HG03432 (cell line): ENCODE measurements at regions not wholly inside any gene's neighbourhood (a gene's known extent, or its start where the extent isn't known, plus 50 kb on each side); places are given as distances from the start of the nearest gene placed in this dataset.
"Not testable (repeated sequence)": the region's sequence is repeated elsewhere in the genome, so short reads cannot be mapped to it uniquely, and the experiment has no call there.

Experiments used
- ATAC-seq: cut with Tn5 transposase; IDR thresholded peaks from one replicate; pipeline ENCODE4 v1.9.1; 2021; ENCODE audit warnings: mild to moderate bottlenecking, moderate library complexity; ENCODE audit not compliant: unreplicated experiment

- ATAC-seq, result not testable (repeated sequence)
Measured at GRCh38 chr1:30438274-30438673, 285.1 kb downstream of the MATN1 start.

DNA sequence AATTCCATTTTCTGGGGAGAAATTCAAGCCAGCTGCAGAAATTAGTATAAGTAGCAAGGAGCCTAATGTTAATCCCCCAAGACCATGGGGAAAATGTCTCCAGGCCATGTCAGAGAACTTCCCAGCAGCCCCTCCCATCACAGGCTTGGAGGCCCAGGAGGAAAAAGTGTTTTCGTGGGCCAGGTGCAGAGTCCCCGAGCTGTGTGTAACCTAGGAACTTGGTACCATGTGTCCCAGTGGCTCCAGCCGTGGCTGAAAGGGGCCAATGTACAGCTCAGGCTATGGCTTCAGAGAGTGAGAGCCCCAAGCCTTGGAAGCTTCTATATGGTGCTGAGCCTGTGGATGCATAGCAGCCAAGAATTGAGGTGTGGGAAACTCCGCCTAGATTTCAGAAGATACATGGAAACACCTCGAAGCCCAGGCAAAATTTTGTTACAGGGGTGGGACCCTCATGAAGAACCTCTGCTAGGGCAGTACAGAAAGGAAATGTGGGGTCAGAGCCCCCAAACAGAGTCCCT lies 286.3 kb downstream of the MATN1 start:
- no peak for ATAC-seq

- ATAC-seq, result no peak
Measured at GRCh38 chr1:30427545-30427944, 295.8 kb downstream of the MATN1 start.

- no peak for ATAC-seq
Measured at GRCh38 chr1:30425046-30425445, 298.3 kb downstream of the MATN1 start.

GRCh38 chr1:30423570-30423969 lies 299.8 kb downstream of the MATN1 start:
- ATAC-seq, result no peak

DNA sequence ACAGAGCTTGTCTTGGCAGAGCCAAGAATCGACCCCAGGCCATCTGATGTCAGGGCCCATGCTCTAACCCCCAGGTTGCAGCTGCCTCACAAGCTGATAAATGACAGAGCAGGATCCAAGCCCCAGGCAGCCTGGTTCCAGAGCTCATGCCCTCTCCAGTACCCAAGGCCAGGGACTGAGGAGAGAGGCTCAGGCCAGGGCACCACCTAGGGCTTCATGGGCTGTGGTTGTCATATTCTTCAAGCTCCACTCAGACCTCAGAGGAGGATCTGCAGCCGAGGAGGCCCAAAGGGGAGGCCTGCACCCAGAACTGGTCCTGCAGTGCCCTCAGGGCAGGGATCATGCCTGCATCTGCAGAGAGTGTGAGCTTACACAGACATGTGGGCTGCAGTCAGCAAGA lies 301.1 kb downstream of the MATN1 start:
- no peak for ATAC-seq

- ATAC-seq, result no peak
Measured at GRCh38 chr1:30420519-30421050, 302.8 kb downstream of the MATN1 start.

- ATAC-seq, result no peak
Measured at GRCh38 chr1:30419831-30420230, 303.6 kb downstream of the MATN1 start.

GRCh38 chr1:30418939-30419720 lies 304.3 kb downstream of the MATN1 start:
- no peak for ATAC-seq

GRCh38 chr1:30418061-30418938 lies 305.1 kb downstream of the MATN1 start:
- ATAC-seq, result no peak

GRCh38 chr1:30417701-30418046 lies 305.7 kb downstream of the MATN1 start:
- ATAC-seq, result no peak

DNA sequence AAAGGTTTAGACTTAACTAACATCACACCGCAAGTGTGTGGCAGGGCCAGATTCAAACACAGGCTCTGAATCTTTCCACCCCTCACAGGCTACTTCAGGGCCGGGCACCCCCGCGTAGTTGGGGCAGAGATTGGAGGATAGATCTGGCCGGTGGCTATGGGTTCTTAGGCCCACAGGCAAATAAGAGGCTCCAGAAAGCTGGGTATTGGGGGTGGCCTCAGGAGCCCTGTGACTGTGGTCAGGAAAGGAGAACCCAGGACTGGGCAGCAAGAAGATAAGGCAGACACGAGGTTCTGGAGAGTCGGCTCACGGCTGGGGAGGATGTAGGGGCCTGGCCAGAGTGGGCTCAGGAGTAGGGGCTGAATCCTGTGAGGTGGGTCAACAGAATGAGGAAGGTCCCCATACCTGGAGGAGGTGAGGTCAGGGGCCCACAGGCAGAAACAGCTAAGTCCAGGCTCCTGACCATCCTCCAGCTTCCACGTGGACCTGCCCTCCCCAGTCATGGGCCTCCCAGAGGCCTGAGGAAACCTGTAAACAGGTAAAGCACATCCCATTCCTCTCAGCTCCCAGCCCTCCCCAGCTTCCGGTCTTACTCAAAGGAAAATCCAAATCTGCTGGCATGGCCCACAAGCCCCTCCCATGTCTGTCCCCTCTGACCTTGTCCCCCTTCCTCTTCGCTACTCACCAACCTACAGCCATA lies 306.2 kb downstream of the MATN1 start:
- no peak for ATAC-seq

DNA sequence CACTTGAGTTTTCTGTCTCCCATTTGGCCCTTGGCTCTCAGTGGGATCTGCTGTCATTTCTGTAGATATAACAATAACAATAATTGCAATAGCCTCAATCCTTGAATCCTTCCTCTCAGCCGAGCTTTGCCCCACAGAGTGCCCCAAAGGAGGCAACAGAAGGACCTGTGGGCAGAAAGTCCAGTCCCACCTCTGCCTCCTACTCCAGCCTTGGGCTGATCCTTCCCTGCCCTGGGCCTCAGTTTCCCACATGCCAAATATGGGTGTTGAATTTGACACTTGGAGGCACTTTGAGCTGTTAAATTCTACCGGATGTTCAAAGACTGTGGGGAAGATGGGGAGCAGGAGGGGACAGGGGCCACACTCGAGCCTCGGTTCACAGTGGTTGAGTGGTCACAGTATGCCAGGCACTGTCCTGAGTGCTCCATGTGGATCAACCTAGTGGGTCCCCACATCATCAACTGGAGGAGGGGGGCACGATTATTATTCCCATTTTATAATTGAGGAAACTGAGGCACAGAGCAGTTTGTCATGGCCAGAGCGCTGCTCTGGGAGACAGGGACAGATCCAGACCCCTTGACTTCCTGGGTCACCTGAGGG lies 307.1 kb downstream of the MATN1 start:
- ATAC-seq, result no peak

DNA sequence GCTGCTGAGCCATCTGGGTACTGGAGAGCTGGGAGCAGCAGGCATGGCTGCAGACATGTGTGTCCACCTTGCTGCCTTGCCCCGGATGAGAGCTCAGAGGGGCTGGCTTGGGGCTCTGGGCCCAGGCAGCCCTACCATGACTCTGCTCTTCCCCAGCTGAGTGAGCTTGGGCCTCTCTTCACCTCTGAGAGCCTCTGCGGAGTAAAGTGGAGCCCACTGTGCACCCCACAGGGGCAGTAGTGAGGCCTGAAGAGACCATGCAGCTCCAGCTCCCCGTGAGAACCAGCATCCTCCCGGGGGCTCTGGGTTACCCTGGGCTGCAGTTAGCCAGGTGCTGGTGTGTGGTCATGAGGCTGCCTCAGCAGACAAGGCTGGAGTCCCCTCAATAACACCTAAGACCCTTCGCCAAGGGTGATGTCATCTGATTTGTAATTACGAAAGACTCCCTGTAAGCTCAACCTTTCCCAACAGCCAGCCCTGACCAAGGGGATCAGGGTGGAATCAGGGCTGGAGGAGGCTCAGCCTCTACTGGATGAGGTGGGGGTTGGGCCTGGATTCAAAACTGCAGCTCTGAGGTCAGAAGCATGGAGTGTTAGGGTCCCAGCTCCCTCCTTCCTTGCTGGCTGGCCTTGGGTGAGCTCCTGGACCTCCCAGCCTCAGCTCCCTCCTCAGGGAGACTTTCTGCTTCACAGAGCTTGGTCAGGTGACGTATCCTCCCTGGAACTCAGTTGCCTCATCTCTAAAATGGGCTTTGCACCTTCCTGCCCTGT lies 308.0 kb downstream of the MATN1 start:
- ATAC-seq, result no peak

DNA sequence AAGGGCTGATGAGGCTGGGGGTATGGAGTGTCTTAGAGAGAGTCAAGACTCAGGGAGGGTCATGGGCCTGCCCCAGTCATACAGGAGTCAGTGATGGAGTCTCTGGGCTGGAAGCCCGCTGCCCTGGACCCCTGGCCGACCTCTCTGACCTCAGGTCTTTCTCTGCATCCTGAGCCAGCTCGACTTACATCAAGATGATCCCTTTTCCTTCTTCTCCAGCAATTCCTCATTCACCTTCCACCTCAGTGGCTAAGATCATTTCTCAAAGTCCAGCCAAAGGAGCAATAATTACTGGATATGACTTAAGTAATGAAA lies 308.6 kb downstream of the MATN1 start:
- ATAC-seq, result no peak

- ATAC-seq, result no peak
Measured at GRCh38 chr1:30414086-30414850, 309.1 kb downstream of the MATN1 start.

GRCh38 chr1:30413606-30414005 lies 309.8 kb downstream of the MATN1 start:
- ATAC-seq, result no peak

GRCh38 chr1:30413111-30413440 lies 310.3 kb downstream of the MATN1 start:
- no peak for ATAC-seq
